Neural crest cell (in vitro differentiated cells): ENCODE measurements at regions not wholly inside any gene's neighbourhood (a gene's known extent, or its start where the extent isn't known, plus 50 kb on each side); places are given as distances from the start of the nearest gene placed in this dataset.

Experiments
- DNase-seq: peaks from one replicate; pipeline ENCODE4 v3.0.0; 2021; ENCODE audit warnings: low read depth, mixed read lengths, low spot score
- H3K27ac Mint-ChIP-seq: one replicate; pipeline ENCODE4 v1.8.0; 2021; ENCODE audit warnings: mild to moderate bottlenecking, mixed read lengths; ENCODE audit not compliant: unreplicated experiment
- H3K27me3 Mint-ChIP-seq: 2 replicates; pipeline ENCODE4 v1.8.0; 2021; ENCODE audit warnings: low read depth, mild to moderate bottlenecking, mixed read lengths
- H3K36me3 Mint-ChIP-seq: 2 replicates; pipeline ENCODE4 v1.8.0; 2021; ENCODE audit warnings: low read depth, mild to moderate bottlenecking, mixed read lengths
- H3K4me1 Mint-ChIP-seq: 2 replicates; pipeline ENCODE4 v1.8.0; 2021; ENCODE audit warnings: mixed read lengths
- H3K4me3 Mint-ChIP-seq: one replicate; pipeline ENCODE4 v1.8.0; 2021; ENCODE audit warnings: mild to moderate bottlenecking, mixed read lengths
- H3K9me3 Mint-ChIP-seq: 2 replicates; pipeline ENCODE4 v1.8.0; 2021; ENCODE audit warnings: mixed read lengths
- CTCF ChIP-seq: fragments of 200-600 bp; sonication (generic); conservative IDR thresholded peaks from 2 replicates; pipeline ENCODE4 v1.5.0; 2021; ENCODE audit warnings: antibody characterized with exemption, mild to moderate bottlenecking

GRCh38 chr17:71885662-71886061 lies 235.2 kb upstream of the SOX9 start:
- no peak for DNase-seq
- no peak for TF ChIP-seq CTCF
- no peaks in the 10 kb centered on the region for H3K36me3 Mint-ChIP-seq
- no peak overlapping the region for H3K4me3 Mint-ChIP-seq
- no peaks in the 10 kb centered on the region for H3K4me1 Mint-ChIP-seq
- H3K27me3 Mint-ChIP-seq: no peaks in the 10 kb centered on the region
- no peak overlapping the region for H3K27ac Mint-ChIP-seq
- H3K9me3 Mint-ChIP-seq: no peaks in the 10 kb centered on the region

- DNase-seq: no peak
- Mint-ChIP-seq H3K4me3 (no peak overlapping the region), H3K27me3 (no peaks in the 10 kb centered on the region), H3K4me1 (peaks cover 7% of the 10 kb centered on the region), H3K36me3 (no peaks in the 10 kb centered on the region), H3K27ac (no peak overlapping the region), H3K9me3 (peaks cover 10% of the 10 kb centered on the region)
- TF ChIP-seq CTCF: no peak
Measured at GRCh38 chr17:71899317-71899716, 221.5 kb upstream of the SOX9 start.

- no peaks in the 10 kb centered on the region for H3K27me3 Mint-ChIP-seq
- H3K4me1 Mint-ChIP-seq: peaks cover 10% of the 10 kb centered on the region
- peaks cover 13% of the 10 kb centered on the region for H3K9me3 Mint-ChIP-seq
- no peak for DNase-seq
- H3K36me3 Mint-ChIP-seq: no peaks in the 10 kb centered on the region
- H3K27ac Mint-ChIP-seq: no peak overlapping the region
- no peak for TF ChIP-seq CTCF
- H3K4me3 Mint-ChIP-seq: no peak overlapping the region
Measured at GRCh38 chr17:71900621-71901229, 220.1 kb upstream of the SOX9 start.

GRCh38 chr17:71902894-71903506 lies 217.8 kb upstream of the SOX9 start:
- peaks cover 10% of the 10 kb centered on the region for H3K9me3 Mint-ChIP-seq
- TF ChIP-seq CTCF: no peak
- peaks cover 15% of the 10 kb centered on the region for H3K4me1 Mint-ChIP-seq
- H3K27ac Mint-ChIP-seq: peak overlapping the region; percentile 6
- H3K36me3 Mint-ChIP-seq: no peaks in the 10 kb centered on the region
- H3K4me3 Mint-ChIP-seq: no peak overlapping the region
- H3K27me3 Mint-ChIP-seq: no peaks in the 10 kb centered on the region
- DNase-seq: no peak

GRCh38 chr17:71905376-71906031 lies 215.3 kb upstream of the SOX9 start:
- H3K4me3 Mint-ChIP-seq: no peak overlapping the region
- no peaks in the 10 kb centered on the region for H3K36me3 Mint-ChIP-seq
- H3K9me3 Mint-ChIP-seq: peaks cover 10% of the 10 kb centered on the region
- no peak for DNase-seq
- peaks cover 22% of the 10 kb centered on the region for H3K4me1 Mint-ChIP-seq
- H3K27ac Mint-ChIP-seq: no peak overlapping the region
- no peak for TF ChIP-seq CTCF
- H3K27me3 Mint-ChIP-seq: no peaks in the 10 kb centered on the region
